Adrenal gland (tissue), 5 donors: ENCODE measurements at regions not wholly inside any gene's neighbourhood (a gene's known extent, or its start where the extent isn't known, plus 50 kb on each side); places are given as distances from the start of the nearest gene placed in this dataset.

Source experiments
- POLR2A ChIP-seq, 2 donors: fragments of 450-650 bp; IDR thresholded peaks; one replicate each; pipeline ENCODE4 v1.6.1; 2017; ENCODE audit warnings: antibody characterized with exemption in 2 of 2, mild to moderate bottlenecking in 2 of 2, moderate library complexity in 1 of 2
- TF ChIP-seq, protein P1 (sequence below), 6 experiments: fragments of 450-650 bp in 4 of 6; fragments of 200-600 bp in 2 of 6; sonication (generic) in 1 of 6; IDR thresholded peaks; 1 replicate in 5 of 6; 2 replicates in 1 of 6; pipeline versions ENCODE4 v1.5.1 to v1.8.0; 2016 to 2021; ENCODE audit warnings: antibody characterized with exemption in 6 of 6, mild to moderate bottlenecking in 2 of 6, moderate library complexity in 1 of 6
- donor health status: DM: no; HTN: no; CAD: no.

DNA sequence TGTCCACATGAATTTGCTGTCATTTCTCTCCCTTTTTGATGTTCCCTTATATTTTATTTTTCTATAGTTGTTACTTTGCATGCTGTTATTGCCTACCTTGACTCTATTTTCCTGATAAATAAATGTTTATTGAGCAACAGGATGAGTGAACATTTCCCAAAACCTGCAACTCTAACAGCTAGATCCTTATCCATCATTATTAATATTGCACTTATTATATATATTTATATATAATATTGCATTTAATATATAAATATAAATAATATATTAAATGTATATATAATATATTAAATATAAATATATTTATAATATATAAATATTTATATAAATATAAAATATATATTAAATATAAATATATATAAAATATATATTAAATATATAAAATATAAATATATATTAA lies 436.1 kb upstream of the MMADHC start:
- TF ChIP-seq, protein P1, sequence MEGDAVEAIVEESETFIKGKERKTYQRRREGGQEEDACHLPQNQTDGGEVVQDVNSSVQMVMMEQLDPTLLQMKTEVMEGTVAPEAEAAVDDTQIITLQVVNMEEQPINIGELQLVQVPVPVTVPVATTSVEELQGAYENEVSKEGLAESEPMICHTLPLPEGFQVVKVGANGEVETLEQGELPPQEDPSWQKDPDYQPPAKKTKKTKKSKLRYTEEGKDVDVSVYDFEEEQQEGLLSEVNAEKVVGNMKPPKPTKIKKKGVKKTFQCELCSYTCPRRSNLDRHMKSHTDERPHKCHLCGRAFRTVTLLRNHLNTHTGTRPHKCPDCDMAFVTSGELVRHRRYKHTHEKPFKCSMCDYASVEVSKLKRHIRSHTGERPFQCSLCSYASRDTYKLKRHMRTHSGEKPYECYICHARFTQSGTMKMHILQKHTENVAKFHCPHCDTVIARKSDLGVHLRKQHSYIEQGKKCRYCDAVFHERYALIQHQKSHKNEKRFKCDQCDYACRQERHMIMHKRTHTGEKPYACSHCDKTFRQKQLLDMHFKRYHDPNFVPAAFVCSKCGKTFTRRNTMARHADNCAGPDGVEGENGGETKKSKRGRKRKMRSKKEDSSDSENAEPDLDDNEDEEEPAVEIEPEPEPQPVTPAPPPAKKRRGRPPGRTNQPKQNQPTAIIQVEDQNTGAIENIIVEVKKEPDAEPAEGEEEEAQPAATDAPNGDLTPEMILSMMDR (IDR thresholded peaks at IDR 0.05), result no peak
- TF ChIP-seq POLR2A (IDR thresholded peaks at IDR 0.05), result no peak
